Panc1 (cell line): ENCODE measurements at regions not wholly inside any gene's neighbourhood (a gene's known extent, or its start where the extent isn't known, plus 50 kb on each side); places are given as distances from the start of the nearest gene placed in this dataset.

Experiments
- ATAC-seq: fragments of 200-7000 bp; cut with Tn5 transposase; 2 replicates; pipeline ENCODE4 v1.9.1; 2020; ENCODE audit warnings: mild to moderate bottlenecking, moderate library complexity
- BruUV-seq: library from RNA; stranded (reverse); fragments of 400-500 nt; replicated peaks from 2 replicates; lab custom pipeline; 2021; lab: Mats Ljungman, UMichigan
- CTCF ChIA-PET: fragments of 300-600 bp; sonication (Branson Sonifier 250); formaldehyde crosslinking; loops from one replicate; lab custom pipeline; 2022; ENCODE audit warnings: antibody characterized with exemption; lab: Charles Lee
- POLR2A ChIA-PET: fragments of 300-600 bp; sonication (Branson Sonifier 250); formaldehyde crosslinking; loops from one replicate; lab custom pipeline; 2022; ENCODE audit warnings: antibody characterized with exemption; lab: Charles Lee
- DNase-seq: peaks from one replicate; pipeline ENCODE4 v3.0.0-alpha.2; 2010; ENCODE audit warnings: low read depth, low spot score
- H3K27ac ChIP-seq: 2 replicates; pipeline ENCODE4 v1.5.1; 2011; ENCODE audit warnings: mild to moderate bottlenecking, low read length, inconsistent platforms
- H3K27me3 ChIP-seq: fragments of 200-500 bp; sonication (Bioruptor generic); 2 replicates; pipeline ENCODE4 v1.6.0; 2014; ENCODE audit warnings: low read length, inconsistent platforms; ENCODE audit not compliant: control insufficient read depth, insufficient read depth
- H3K36me3 ChIP-seq: fragments of 200-500 bp; sonication (Bioruptor generic); 2 replicates; pipeline ENCODE4 v1.5.1; 2014; ENCODE audit warnings: inconsistent platforms, mild to moderate bottlenecking, low read length, moderate library complexity; ENCODE audit not compliant: control insufficient read depth, insufficient read depth
- H3K4me1 ChIP-seq: 2 replicates; pipeline ENCODE4 v1.5.1; 2011; ENCODE audit warnings: inconsistent platforms, mild to moderate bottlenecking, low read length, moderate library complexity; ENCODE audit not compliant: control insufficient read depth, insufficient read depth
- H3K4me3 ChIP-seq, 2 experiments: 2 replicates each; pipeline ENCODE4 v1.5.1; 2011 to 2012; ENCODE audit warnings: low read depth in 2 of 2, low read length in 2 of 2, mild to moderate bottlenecking in 2 of 2, inconsistent platforms in 1 of 2, moderate library complexity in 1 of 2
- H3K9me3 ChIP-seq: fragments of 200-500 bp; sonication (Bioruptor generic); 2 replicates; pipeline ENCODE4 v1.5.1; 2014; ENCODE audit warnings: low read depth, mild to moderate bottlenecking, inconsistent platforms, low read length, moderate library complexity; ENCODE audit not compliant: control insufficient read depth, insufficient read depth
- CTCF ChIP-seq: fragments of 450-650 bp; IDR thresholded peaks from 2 replicates; pipeline ENCODE4 v1.5.1; 2017; ENCODE audit warnings: mild to moderate bottlenecking
- POLR2AphosphoS5 ChIP-seq: IDR thresholded peaks from 2 replicates; pipeline ENCODE4 v1.6.1; 2012; ENCODE audit warnings: mild to moderate bottlenecking, low read depth, low read length, moderate library complexity
- REST ChIP-seq, 2 experiments: IDR thresholded peaks; 2 replicates each; pipeline ENCODE4 v1.6.1; 2011 to 2012; ENCODE audit warnings: low read depth in 2 of 2, control low read depth in 1 of 2, low read length in 1 of 2, mild to moderate bottlenecking in 1 of 2, moderate library complexity in 1 of 2; ENCODE audit not compliant: insufficient read depth in 1 of 2
- TCF7L2 ChIP-seq: IDR thresholded peaks from 2 replicates; pipeline ENCODE4 v1.6.1; 2011; ENCODE audit warnings: mild to moderate bottlenecking, low read depth, low read length, inconsistent platforms
- in situ Hi-C: cut with HindIII; loops from 2 replicates; pipeline ENCODE4 v1.10.0; 2016; ENCODE audit warnings: low sequenced_read_pairs, low pct_unique_long_range_greater_than_20kb
- intact Hi-C: fragments of 100-400 bp; cut with micrococcal nuclease; formaldehyde crosslinking; loops from one replicate; pipeline ENCODE4 v1.10.0; 2022; ENCODE audit not compliant: unreplicated experiment

GRCh38 chr14:59132796-59133494 lies 55.5 kb upstream of the DAAM1 start:
- intact Hi-C loops (no loop called here), in situ Hi-C loops (no loop called here)
- BruUV-seq = no TSS peak
- Histone ChIP-seq H3K4me1 (no peaks in the 10 kb centered on the region), H3K27me3 (no peaks in the 10 kb centered on the region; the same call in 1 of the 2 replicates), H3K9me3 (no peaks in the 10 kb centered on the region), H3K27ac (no peak overlapping the region), H3K36me3 (no peaks in the 10 kb centered on the region), H3K4me3 (no peak overlapping the region)
- POLR2A ChIA-PET = no interaction called here
- no peak for ATAC-seq
- no peak for DNase-seq
- TF ChIP-seq CTCF = peak; percentile 5; the same call in 1 of the 2 replicates
- TF ChIP-seq TCF7L2 = no peak
- CTCF ChIA-PET = no interaction called here

- no peak overlapping the region for H3K27ac ChIP-seq
- H3K36me3 ChIP-seq = no peaks in the 10 kb centered on the region
- TF ChIP-seq CTCF (no peak), TCF7L2 (no peak), POLR2AphosphoS5 (no peak)
- POLR2A ChIA-PET = no interaction called here
- no TSS peak for BruUV-seq
- no peaks in the 10 kb centered on the region for H3K9me3 ChIP-seq
- no peaks in the 10 kb centered on the region; the same call in 1 of the 2 replicates for H3K27me3 ChIP-seq
- CTCF ChIA-PET = no interaction called here
- H3K4me1 ChIP-seq = no peaks in the 10 kb centered on the region
- no peak overlapping the region for H3K4me3 ChIP-seq
- ATAC-seq = no peak
- no peak for DNase-seq
- intact Hi-C loops (no loop called here), in situ Hi-C loops (no loop called here)
Observed at GRCh38 chr14:59133709-59134108, 54.8 kb upstream of the DAAM1 start.

GRCh38 chr14:59134307-59134706 lies 54.2 kb upstream of the DAAM1 start:
- in situ Hi-C loops = no loop called here
- POLR2A ChIA-PET = no interaction called here
- CTCF ChIA-PET = no interaction called here

More at GRCh38 chr14:59134307-59134706, 54.2 kb upstream of the DAAM1 start:
- H3K4me1 ChIP-seq = no peaks in the 10 kb centered on the region
- TF ChIP-seq CTCF (no peak), REST (IDR thresholded peaks at IDR 0.05; ENCODE audit: insufficient read depth in 1 of 2, low read depth in 2 of 2, low read length in 1 of 2) (no peak)
- H3K9me3 ChIP-seq = no peaks in the 10 kb centered on the region
- no peak overlapping the region for H3K27ac ChIP-seq
- ATAC-seq = no peak
- intact Hi-C loops = no loop called here
- no TSS peak for BruUV-seq
- H3K4me3 ChIP-seq = no peak overlapping the region
- no peaks in the 10 kb centered on the region for H3K36me3 ChIP-seq
- no peaks in the 10 kb centered on the region; the same call in 1 of the 2 replicates for H3K27me3 ChIP-seq
- no peak for DNase-seq
